Activated naive CD4-positive, alpha-beta T cell treated with anti-CD3 and anti-CD28 coated beads, Interleukin-2, amount 10 ng/mL, durations not matched to agents 7 days and 5 days (primary cell): ENCODE measurements at regions not wholly inside any gene's neighbourhood (a gene's known extent, or its start where the extent isn't known, plus 50 kb on each side); places are given as distances from the start of the nearest gene placed in this dataset.

Source experiments
- CTCF ChIA-PET: fragments of 350-600 bp; sonication (Branson Sonifier 250); formaldehyde crosslinking; loops from one replicate; lab custom pipeline; 2021; ENCODE audit warnings: antibody characterized with exemption; lab: Charles Lee
- DNase-seq: peaks from one replicate; pipeline ENCODE4 v3.0.0-alpha.2; 2020
- H3K27ac Mint-ChIP-seq: one replicate; pipeline ENCODE4 v1.8.0; 2021; ENCODE audit warnings: mild to moderate bottlenecking, moderate library complexity, mixed read lengths
- H3K27me3 Mint-ChIP-seq: one replicate; pipeline ENCODE4 v1.8.0; 2021; ENCODE audit warnings: mild to moderate bottlenecking, mixed read lengths
- H3K36me3 Mint-ChIP-seq: one replicate; pipeline ENCODE4 v1.8.0; 2021; ENCODE audit warnings: mixed read lengths
- H3K4me1 Mint-ChIP-seq: one replicate; pipeline ENCODE4 v1.8.0; 2021; ENCODE audit warnings: mixed read lengths
- H3K4me3 Mint-ChIP-seq: one replicate; pipeline ENCODE4 v1.8.0; 2021; ENCODE audit warnings: mild to moderate bottlenecking, moderate library complexity, mixed read lengths
- H3K9me3 Mint-ChIP-seq: one replicate; pipeline ENCODE4 v1.8.0; 2021; ENCODE audit warnings: mixed read lengths

DNA sequence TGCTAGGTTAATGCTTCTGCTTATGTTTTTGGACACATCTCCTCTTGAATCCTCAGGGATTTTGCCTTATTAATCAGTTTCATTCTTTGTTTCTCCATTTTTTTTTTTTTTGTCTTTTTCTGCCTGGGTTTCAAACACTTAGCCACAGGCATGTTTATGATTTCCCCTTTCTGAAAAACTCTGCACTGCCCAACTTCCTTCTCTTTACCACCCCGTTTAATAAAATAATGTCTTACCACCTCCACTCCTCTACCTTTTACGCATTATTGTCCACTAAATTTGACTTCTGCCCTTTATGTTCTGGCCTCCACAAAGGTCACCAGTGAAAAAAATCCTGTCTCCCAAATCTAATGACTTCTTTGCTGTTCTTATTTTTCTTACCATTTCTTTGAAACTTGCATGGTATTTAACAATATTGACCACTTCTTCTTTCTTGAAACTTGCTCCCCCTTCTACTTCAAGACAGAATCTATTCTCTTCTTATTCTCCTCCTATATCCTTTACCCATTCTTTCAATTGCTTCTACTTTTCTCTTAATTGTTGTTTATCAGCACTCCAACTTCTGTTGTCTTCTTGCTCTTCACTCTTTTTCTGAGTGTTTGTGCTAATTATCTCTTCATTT, 150.3 kb downstream of the TNFSF18 start:
- no peak overlapping the region for H3K4me3 Mint-ChIP-seq
- no peak for DNase-seq
- peaks cover 18% of the 10 kb centered on the region for H3K36me3 Mint-ChIP-seq
- no peak overlapping the region for H3K27ac Mint-ChIP-seq
- CTCF ChIA-PET = no interaction called here
- peaks cover 27% of the 10 kb centered on the region for H3K27me3 Mint-ChIP-seq
- peaks cover 25% of the 10 kb centered on the region for H3K4me1 Mint-ChIP-seq
- H3K9me3 Mint-ChIP-seq = peaks cover under 1% of the 10 kb centered on the region

DNA sequence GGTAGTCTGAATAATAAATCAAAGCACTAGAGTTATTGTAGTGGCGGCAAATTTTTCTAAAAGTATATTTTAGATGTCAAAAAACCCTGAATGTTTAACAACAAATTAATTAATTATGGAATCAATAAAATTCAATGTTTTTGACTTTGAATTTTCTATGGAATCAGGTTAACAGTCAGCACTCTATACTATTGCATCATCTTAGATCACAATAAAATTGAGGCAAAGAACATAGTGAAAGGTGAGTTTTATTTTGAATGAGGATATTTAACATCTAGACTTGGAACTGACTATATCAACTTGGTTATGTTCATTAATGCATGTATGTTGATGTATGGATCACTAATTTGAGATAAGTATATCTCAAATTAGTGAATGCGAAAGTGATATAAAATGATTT, 148.5 kb downstream of the TNFSF18 start:
- H3K27ac Mint-ChIP-seq = no peak overlapping the region
- H3K36me3 Mint-ChIP-seq = peaks cover 19% of the 10 kb centered on the region
- peaks cover 27% of the 10 kb centered on the region for H3K27me3 Mint-ChIP-seq
- H3K4me1 Mint-ChIP-seq = peaks cover 31% of the 10 kb centered on the region
- DNase-seq = no peak
- no peak overlapping the region for H3K4me3 Mint-ChIP-seq
- peaks cover 2% of the 10 kb centered on the region for H3K9me3 Mint-ChIP-seq
- CTCF ChIA-PET = no interaction called here

GRCh38 chr1:172902861-172903381, 147.8 kb downstream of the TNFSF18 start:
- DNase-seq = no peak
- peaks cover 38% of the 10 kb centered on the region for H3K4me1 Mint-ChIP-seq
- H3K36me3 Mint-ChIP-seq = peaks cover 16% of the 10 kb centered on the region

DNA sequence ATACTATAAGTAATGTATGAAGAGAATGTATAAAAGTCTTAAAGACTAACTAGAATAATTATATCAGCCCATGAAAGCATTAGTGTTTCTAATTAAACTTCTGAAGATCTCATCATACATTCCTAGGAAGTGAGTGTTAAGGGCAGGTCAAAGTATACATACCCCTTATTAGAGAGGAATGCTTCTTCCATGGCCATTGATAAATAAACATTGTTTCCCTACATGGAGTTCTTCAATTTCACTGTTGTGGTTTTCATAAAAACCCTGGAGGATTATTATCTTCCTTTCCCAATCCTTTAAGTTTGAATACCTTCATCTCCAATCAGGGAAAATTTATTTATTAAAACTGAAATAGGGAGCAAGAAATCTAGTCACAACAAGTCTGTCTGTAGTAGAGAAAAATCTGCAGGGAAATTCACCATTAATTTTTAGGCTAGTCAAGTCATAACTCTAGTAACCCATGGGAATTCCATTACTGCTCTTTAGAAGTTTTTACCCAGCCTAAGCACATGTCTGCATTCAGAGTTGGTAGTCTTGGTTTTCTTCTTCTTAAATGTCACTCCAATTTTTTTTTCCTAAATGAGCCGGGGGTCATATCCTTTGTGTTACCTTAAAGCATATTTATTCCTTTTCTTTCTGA, 147.0 kb downstream of the TNFSF18 start:
- DNase-seq = no peak
- Mint-ChIP-seq H3K4me1 (peaks cover 44% of the 10 kb centered on the region), H3K9me3 (peaks cover 6% of the 10 kb centered on the region), H3K4me3 (no peak overlapping the region), H3K27ac (no peak overlapping the region), H3K36me3 (peaks cover 16% of the 10 kb centered on the region), H3K27me3 (peaks cover 26% of the 10 kb centered on the region)
- CTCF ChIA-PET = no interaction called here

More at GRCh38 chr1:172902861-172903381, 147.8 kb downstream of the TNFSF18 start:
- Mint-ChIP-seq H3K4me3 (no peak overlapping the region), H3K27me3 (peaks cover 27% of the 10 kb centered on the region), H3K27ac (no peak overlapping the region), H3K9me3 (peaks cover 4% of the 10 kb centered on the region)
- CTCF ChIA-PET = no interaction called here

DNA sequence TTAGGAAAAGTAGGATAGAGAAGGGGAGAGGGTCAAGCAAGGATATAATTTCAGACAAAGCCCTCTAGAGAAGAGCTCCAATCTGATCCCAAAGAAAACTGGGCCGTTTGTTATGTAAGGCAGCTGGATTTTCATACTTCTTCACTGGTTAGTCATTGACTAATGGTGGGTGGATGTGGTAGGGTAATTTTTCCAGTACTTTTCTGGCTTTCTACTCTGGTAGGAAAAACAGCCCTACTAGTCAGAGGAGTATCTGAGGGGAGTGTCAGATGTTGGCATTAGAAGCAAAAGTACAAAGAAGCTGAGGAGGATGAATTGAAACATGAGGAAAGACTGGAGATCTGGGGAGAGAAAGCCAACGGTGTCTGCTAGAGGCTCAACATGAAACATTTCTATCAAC, 145.3 kb downstream of the TNFSF18 start:
- H3K4me1 Mint-ChIP-seq = peaks cover 54% of the 10 kb centered on the region
- CTCF ChIA-PET = interaction anchor here (0.8 kb wide), 1 partner anchor 10 kb away, joined by 4 read pairs; no protein-coding TSS in a partner anchor
- H3K36me3 Mint-ChIP-seq = peaks cover 9% of the 10 kb centered on the region
- H3K27ac Mint-ChIP-seq = no peak overlapping the region
- peaks cover 15% of the 10 kb centered on the region for H3K27me3 Mint-ChIP-seq
- no peak for DNase-seq
- H3K4me3 Mint-ChIP-seq = no peak overlapping the region
- peaks cover 8% of the 10 kb centered on the region for H3K9me3 Mint-ChIP-seq

GRCh38 chr1:172906778-172907592, 143.8 kb downstream of the TNFSF18 start:
- Mint-ChIP-seq H3K4me1 (peaks cover 45% of the 10 kb centered on the region), H3K4me3 (no peak overlapping the region), H3K36me3 (peaks cover 2% of the 10 kb centered on the region), H3K27ac (peak overlapping the region; percentile 82), H3K27me3 (peaks cover 6% of the 10 kb centered on the region), H3K9me3 (peaks cover 8% of the 10 kb centered on the region)
- CTCF ChIA-PET = no interaction called here
- DNase-seq = peak; percentile 51

DNA sequence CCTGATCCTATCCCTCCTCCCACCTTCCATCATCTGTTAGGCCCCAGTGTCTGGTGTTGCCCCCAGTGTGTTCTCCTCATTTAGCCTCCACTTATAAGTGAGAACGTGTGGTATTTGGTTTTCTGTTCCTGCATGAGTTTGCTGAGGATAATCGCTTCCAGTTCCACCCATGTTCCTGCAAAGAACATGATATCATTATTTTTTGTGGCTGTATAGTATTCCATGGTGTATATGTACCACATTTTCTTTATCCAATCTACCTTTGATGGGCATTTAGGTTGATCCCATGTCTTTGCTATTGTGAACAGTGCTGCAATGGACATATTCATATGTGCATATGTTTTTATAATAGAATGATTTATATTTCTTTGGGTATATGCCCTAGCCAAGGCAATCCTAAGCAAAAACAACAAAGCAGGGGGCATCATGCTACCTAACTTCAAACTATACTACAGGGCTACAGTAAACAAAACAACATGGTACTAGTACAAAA, 142.9 kb downstream of the TNFSF18 start:
- DNase-seq = no peak
- H3K27me3 Mint-ChIP-seq = peaks cover 9% of the 10 kb centered on the region
- CTCF ChIA-PET = no interaction called here
- H3K4me3 Mint-ChIP-seq = no peak overlapping the region
- no peak overlapping the region for H3K27ac Mint-ChIP-seq
- peaks cover 45% of the 10 kb centered on the region for H3K4me1 Mint-ChIP-seq
- peaks cover 13% of the 10 kb centered on the region for H3K9me3 Mint-ChIP-seq
- peaks cover 3% of the 10 kb centered on the region for H3K36me3 Mint-ChIP-seq

DNA sequence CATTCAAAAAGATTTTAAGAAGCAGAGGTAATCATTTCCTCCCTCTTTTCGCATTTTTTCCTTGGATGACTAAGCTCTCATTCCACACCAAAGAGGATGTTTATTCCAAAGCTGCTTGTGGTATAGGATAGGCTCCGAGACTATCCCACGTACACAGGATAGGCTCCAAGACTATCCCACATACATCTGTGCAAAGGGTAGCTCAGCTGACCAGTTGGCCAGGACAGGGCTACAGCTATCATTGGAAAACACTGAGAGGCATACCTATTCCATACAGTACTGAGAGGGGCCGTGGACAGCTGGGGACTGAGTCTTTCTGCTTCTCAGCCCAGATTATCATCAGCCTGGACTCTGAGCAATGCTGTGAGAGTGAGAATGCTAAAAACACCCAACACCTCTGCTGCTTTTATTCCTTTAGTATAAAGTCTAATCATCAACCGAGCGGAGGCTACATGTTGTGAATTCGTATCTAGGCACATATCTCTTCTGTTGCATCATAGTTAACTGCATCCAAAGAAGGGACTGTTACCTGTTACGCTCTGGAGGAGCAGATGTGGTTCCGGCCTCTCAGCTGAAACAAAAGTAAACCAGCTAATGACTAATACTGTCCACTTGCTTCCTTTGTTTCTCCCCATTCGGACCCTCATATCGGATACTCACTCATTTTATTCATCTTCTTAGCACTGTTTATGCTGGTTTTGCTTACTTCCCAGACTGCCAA, 141.0 kb downstream of the TNFSF18 start:
- no peak for DNase-seq
- CTCF ChIA-PET = interaction anchor here (1.2 kb wide), 1 partner anchor 84 kb away, joined by 3 read pairs; no protein-coding TSS in a partner anchor
- peaks cover 45% of the 10 kb centered on the region for H3K4me1 Mint-ChIP-seq
- no peak overlapping the region for H3K27ac Mint-ChIP-seq
- H3K4me3 Mint-ChIP-seq = no peak overlapping the region
- peaks cover 9% of the 10 kb centered on the region for H3K36me3 Mint-ChIP-seq
- H3K27me3 Mint-ChIP-seq = peaks cover 10% of the 10 kb centered on the region
- H3K9me3 Mint-ChIP-seq = peaks cover 20% of the 10 kb centered on the region

- no peak overlapping the region for H3K27ac Mint-ChIP-seq
- H3K27me3 Mint-ChIP-seq = peaks cover 10% of the 10 kb centered on the region
- no peak for DNase-seq
- no peak overlapping the region for H3K4me3 Mint-ChIP-seq
- H3K36me3 Mint-ChIP-seq = peaks cover 7% of the 10 kb centered on the region
- CTCF ChIA-PET = no interaction called here
- H3K4me1 Mint-ChIP-seq = peaks cover 22% of the 10 kb centered on the region
- H3K9me3 Mint-ChIP-seq = peaks cover 19% of the 10 kb centered on the region
These were observed 137.9 kb downstream of the TNFSF18 start for GRCh38 chr1:172912765-172913260.

- no peak for DNase-seq
- Mint-ChIP-seq H3K9me3 (peaks cover 15% of the 10 kb centered on the region), H3K36me3 (peaks cover 7% of the 10 kb centered on the region), H3K4me1 (peaks cover 6% of the 10 kb centered on the region), H3K27me3 (peaks cover 10% of the 10 kb centered on the region), H3K4me3 (no peak overlapping the region), H3K27ac (no peak overlapping the region)
- CTCF ChIA-PET = no interaction called here
These were observed 136.1 kb downstream of the TNFSF18 start for GRCh38 chr1:172914501-172915144.

DNA sequence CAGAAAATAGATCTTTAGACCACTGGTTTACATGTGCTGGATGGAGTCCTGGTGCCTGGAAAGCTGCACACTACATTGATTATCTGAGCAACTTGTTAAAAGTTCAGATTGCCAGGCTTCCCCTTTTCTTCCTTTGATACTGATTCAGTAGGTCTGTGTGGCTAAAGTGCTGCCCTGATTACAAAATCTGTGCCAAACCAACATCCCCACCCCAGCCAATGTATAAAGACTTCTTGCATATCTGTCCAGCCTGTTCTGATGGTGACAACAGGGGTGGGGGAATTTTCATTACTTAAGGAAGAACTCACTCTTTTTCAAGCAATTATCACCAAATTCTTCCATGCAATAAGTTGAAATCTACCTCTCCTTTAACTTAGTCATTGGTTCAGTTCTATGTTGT, 135.5 kb downstream of the TNFSF18 start:
- no peak overlapping the region for H3K4me3 Mint-ChIP-seq
- CTCF ChIA-PET = no interaction called here

GRCh38 chr1:172916116-172916515, 134.6 kb downstream of the TNFSF18 start:
- Mint-ChIP-seq H3K9me3 (peaks cover 15% of the 10 kb centered on the region), H3K4me1 (no peaks in the 10 kb centered on the region), H3K4me3 (no peak overlapping the region), H3K36me3 (peaks cover 7% of the 10 kb centered on the region), H3K27ac (no peak overlapping the region), H3K27me3 (peaks cover 10% of the 10 kb centered on the region)
- CTCF ChIA-PET = no interaction called here
- no peak for DNase-seq

More for the DNA sequence above, 135.5 kb downstream of the TNFSF18 start:
- no peaks in the 10 kb centered on the region for H3K4me1 Mint-ChIP-seq
- peaks cover 10% of the 10 kb centered on the region for H3K27me3 Mint-ChIP-seq
- no peak for DNase-seq
- no peak overlapping the region for H3K27ac Mint-ChIP-seq
- peaks cover 15% of the 10 kb centered on the region for H3K9me3 Mint-ChIP-seq
- peaks cover 7% of the 10 kb centered on the region for H3K36me3 Mint-ChIP-seq

- Mint-ChIP-seq H3K4me1 (no peaks in the 10 kb centered on the region), H3K36me3 (peaks cover 5% of the 10 kb centered on the region), H3K4me3 (no peak overlapping the region), H3K9me3 (peaks cover 9% of the 10 kb centered on the region), H3K27me3 (peaks cover 6% of the 10 kb centered on the region), H3K27ac (no peak overlapping the region)
- CTCF ChIA-PET = interaction anchor here (0.6 kb wide), 1 partner anchor 79 kb away, joined by 4 read pairs; no protein-coding TSS in a partner anchor
- no peak for DNase-seq
These were observed 132.8 kb downstream of the TNFSF18 start for GRCh38 chr1:172917972-172918371.
